ENCODE measurements at regions not wholly inside any gene's neighbourhood (a gene's known extent, or its start where the extent isn't known, plus 50 kb on each side); places are given as distances from the start of the nearest gene placed in this dataset.

DNA sequence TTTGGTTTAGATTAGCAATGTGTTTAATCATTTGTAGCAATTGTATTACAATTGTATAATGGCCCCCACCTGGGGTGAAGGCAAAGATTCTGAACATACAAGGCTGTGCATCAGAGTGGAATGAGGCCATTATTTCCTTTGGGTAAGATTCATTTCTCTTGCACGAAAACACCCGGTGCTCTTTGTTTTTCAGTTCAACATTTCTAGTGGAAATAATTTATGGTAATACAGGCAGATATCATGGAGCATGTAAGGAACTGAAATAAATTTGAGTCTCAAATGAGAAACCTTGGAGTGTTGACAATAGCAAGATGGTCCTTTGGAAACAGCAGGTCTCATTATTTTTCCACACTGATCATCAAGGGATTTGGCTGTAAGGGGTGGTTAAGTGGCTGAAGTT lies 475.9 kb downstream of the GABRG2 start:
- TF ChIP-seq, protein P1, sequence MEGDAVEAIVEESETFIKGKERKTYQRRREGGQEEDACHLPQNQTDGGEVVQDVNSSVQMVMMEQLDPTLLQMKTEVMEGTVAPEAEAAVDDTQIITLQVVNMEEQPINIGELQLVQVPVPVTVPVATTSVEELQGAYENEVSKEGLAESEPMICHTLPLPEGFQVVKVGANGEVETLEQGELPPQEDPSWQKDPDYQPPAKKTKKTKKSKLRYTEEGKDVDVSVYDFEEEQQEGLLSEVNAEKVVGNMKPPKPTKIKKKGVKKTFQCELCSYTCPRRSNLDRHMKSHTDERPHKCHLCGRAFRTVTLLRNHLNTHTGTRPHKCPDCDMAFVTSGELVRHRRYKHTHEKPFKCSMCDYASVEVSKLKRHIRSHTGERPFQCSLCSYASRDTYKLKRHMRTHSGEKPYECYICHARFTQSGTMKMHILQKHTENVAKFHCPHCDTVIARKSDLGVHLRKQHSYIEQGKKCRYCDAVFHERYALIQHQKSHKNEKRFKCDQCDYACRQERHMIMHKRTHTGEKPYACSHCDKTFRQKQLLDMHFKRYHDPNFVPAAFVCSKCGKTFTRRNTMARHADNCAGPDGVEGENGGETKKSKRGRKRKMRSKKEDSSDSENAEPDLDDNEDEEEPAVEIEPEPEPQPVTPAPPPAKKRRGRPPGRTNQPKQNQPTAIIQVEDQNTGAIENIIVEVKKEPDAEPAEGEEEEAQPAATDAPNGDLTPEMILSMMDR (IDR thresholded peaks at IDR 0.05), result no peak
- no peak for TF ChIP-seq POLR2AphosphoS5 (IDR thresholded peaks at IDR 0.05; ENCODE audit: low read depth, low read length)
- no peak for TF ChIP-seq TCF7L2 (IDR thresholded peaks at IDR 0.05; ENCODE audit: low read depth, low read length)
- no peak for TF ChIP-seq SIN3A (IDR thresholded peaks at IDR 0.05; ENCODE audit: borderline replicate concordance, insufficient read depth, low read depth, low read length)

All from Panc1 (cell line).